ENCODE measurements at regions not wholly inside any gene's neighbourhood (a gene's known extent, or its start where the extent isn't known, plus 50 kb on each side); places are given as distances from the start of the nearest gene placed in this dataset.

DNA sequence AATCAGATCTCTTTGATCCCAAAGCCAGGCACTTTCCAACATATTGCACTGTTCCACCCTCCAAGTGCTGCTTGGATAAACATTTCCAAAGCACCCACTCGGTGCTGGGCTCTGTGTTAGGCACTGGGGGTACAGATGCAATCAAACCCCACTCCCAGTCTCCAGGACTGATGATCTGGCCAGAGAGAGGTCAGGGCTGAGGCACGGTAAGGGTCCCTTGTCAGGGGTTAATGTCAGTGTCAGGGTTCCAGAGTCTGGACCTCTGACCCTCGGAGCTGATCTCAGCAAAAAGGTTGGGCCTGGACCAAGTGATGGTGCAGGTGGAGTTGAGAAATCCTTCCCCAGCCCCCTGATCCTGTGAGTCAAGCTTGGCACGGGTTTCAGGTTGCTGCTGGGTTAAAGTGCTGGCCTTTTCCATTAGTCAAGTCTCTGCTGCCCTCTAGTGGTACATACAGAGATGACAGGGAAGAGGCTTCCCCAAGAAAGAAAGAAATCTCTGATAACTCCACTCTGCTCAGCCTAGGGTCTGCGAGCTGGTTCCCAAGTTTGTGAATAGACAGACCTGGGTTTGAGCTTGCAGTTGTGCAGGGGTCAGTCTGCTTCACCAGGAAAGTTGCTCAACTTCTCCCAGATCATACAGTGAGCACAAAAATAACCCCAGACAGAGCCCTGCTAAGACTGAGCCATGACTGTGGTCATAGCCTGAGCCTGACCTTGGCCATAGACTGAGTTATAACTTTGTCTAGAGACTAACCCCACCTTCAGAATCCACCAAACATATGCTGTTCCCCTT, 74.6 kb downstream of the DMRTA2 start (continued):
- TF ChIP-seq, protein P1, sequence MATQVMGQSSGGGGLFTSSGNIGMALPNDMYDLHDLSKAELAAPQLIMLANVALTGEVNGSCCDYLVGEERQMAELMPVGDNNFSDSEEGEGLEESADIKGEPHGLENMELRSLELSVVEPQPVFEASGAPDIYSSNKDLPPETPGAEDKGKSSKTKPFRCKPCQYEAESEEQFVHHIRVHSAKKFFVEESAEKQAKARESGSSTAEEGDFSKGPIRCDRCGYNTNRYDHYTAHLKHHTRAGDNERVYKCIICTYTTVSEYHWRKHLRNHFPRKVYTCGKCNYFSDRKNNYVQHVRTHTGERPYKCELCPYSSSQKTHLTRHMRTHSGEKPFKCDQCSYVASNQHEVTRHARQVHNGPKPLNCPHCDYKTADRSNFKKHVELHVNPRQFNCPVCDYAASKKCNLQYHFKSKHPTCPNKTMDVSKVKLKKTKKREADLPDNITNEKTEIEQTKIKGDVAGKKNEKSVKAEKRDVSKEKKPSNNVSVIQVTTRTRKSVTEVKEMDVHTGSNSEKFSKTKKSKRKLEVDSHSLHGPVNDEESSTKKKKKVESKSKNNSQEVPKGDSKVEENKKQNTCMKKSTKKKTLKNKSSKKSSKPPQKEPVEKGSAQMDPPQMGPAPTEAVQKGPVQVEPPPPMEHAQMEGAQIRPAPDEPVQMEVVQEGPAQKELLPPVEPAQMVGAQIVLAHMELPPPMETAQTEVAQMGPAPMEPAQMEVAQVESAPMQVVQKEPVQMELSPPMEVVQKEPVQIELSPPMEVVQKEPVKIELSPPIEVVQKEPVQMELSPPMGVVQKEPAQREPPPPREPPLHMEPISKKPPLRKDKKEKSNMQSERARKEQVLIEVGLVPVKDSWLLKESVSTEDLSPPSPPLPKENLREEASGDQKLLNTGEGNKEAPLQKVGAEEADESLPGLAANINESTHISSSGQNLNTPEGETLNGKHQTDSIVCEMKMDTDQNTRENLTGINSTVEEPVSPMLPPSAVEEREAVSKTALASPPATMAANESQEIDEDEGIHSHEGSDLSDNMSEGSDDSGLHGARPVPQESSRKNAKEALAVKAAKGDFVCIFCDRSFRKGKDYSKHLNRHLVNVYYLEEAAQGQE (IDR thresholded peaks at IDR 0.05; ENCODE audit: borderline replicate concordance), result peak; percentile 59
- TF ChIP-seq, protein P1 (CRISPR knock-in tag; IDR thresholded peaks at IDR 0.05; ENCODE audit: low read depth), result no peak
- TF ChIP-seq SMC3 (conservative IDR thresholded peaks at IDR 0.05; ENCODE audit: insufficient read depth, low read depth, low read length) (peak; percentile 81), ZFP30 (CRISPR knock-in tag; IDR thresholded peaks at IDR 0.05; ENCODE audit: borderline replicate concordance) (no peak), TBP (optimal IDR thresholded peaks at IDR 0.05; ENCODE audit: low read depth, low read length) (peak; percentile 28)
